Parathyroid adenoma (tissue), 2 donors: ENCODE measurements at regions not wholly inside any gene's neighbourhood (a gene's known extent, or its start where the extent isn't known, plus 50 kb on each side); places are given as distances from the start of the nearest gene placed in this dataset.

Experiments
- H2AFZ ChIP-seq: fragments of 300-600 bp; sonication (generic); one replicate; pipeline ENCODE4 v1.7.0; 2017; ENCODE audit warnings: antibody characterized with exemption, mild to moderate bottlenecking
- H3K27ac ChIP-seq: fragments of 300-600 bp; sonication (generic); one replicate; pipeline ENCODE4 v1.7.0; 2017
- H3K27me3 ChIP-seq: fragments of 300-600 bp; sonication (generic); one replicate; pipeline ENCODE4 v1.7.0; 2017; ENCODE audit warnings: low read length; ENCODE audit not compliant: control insufficient read depth, insufficient read depth
- H3K36me3 ChIP-seq: fragments of 300-600 bp; sonication (generic); one replicate; pipeline ENCODE4 v1.7.0; 2017; ENCODE audit warnings: low read length; ENCODE audit not compliant: control insufficient read depth, insufficient read depth
- H3K4me1 ChIP-seq: fragments of 300-600 bp; sonication (generic); one replicate; pipeline ENCODE4 v1.7.0; 2017; ENCODE audit warnings: control low read depth
- H3K4me2 ChIP-seq: fragments of 300-600 bp; sonication (generic); one replicate; pipeline ENCODE4 v1.7.0; 2017; ENCODE audit warnings: low read length
- H3K4me3 ChIP-seq: fragments of 300-600 bp; sonication (generic); one replicate; pipeline ENCODE4 v1.7.0; 2017; ENCODE audit warnings: low read depth, low read length
- H3K79me2 ChIP-seq: fragments of 300-600 bp; sonication (generic); one replicate; pipeline ENCODE4 v1.7.0; 2017; ENCODE audit warnings: control low read depth
- H3K9ac ChIP-seq: fragments of 300-600 bp; sonication (generic); one replicate; pipeline ENCODE4 v1.7.0; 2017; ENCODE audit warnings: mild to moderate bottlenecking
- H3K9me3 ChIP-seq: fragments of 300-600 bp; sonication (generic); one replicate; pipeline ENCODE4 v1.7.0; 2017; ENCODE audit warnings: low read length; ENCODE audit not compliant: control insufficient read depth
- CTCF ChIP-seq: fragments of 300-600 bp; sonication (generic); IDR thresholded peaks from one replicate; pipeline ENCODE4 v1.7.0; 2017; ENCODE audit warnings: antibody characterized with exemption, mild to moderate bottlenecking
- donor health status: primary hyperparathyroidism.

DNA sequence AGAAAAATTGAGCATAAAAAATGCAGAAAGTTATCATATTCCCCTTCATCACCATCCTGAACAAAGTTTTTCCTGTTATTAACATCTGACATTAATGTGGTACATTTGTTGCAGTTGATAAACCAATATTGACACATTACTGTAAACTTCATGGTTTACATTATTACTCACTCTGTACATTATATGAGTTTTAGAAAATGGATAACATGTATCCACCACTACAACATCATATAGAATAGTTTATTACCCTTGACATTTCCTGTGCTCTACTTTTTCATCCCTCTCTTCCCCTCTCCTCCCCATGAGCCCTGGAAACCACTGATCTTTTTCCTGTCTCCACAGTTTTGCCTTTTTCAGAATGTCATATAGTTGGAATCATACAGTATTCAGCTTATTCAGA lies 618.6 kb upstream of the TMEFF2 start:
- Histone ChIP-seq H2AFZ (no peak overlapping the region), H3K4me1 (no peaks in the 10 kb centered on the region), H3K27me3 (no peaks in the 10 kb centered on the region), H3K79me2 (no peaks in the 10 kb centered on the region), H3K9ac (no peak overlapping the region), H3K36me3 (no peaks in the 10 kb centered on the region), H3K27ac (no peak overlapping the region), H3K4me3 (no peak overlapping the region), H3K9me3 (no peaks in the 10 kb centered on the region), H3K4me2 (no peak overlapping the region)
- TF ChIP-seq CTCF: no peak

DNA sequence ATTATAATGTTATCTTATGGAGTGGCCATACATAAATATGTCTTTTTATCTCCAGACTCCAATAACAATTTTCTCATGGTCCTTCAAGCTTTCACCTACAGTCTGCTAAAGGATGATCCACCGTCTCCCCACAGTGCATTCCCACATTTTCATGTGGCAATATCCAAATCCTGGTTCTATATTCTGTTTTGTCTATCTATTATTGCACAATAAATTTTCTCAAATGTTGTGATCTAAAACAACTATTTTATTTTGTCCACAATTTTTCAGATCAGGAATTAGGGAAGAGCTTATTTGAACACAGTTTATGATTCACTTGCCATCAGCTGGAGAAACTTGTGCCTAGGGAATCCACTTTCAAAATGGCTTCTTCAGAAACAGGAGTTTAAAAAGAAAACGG lies 614.4 kb upstream of the TMEFF2 start:
- Histone ChIP-seq H3K79me2 (no peaks in the 10 kb centered on the region), H3K27ac (no peak overlapping the region), H3K4me2 (no peak overlapping the region), H3K27me3 (no peaks in the 10 kb centered on the region), H3K4me1 (no peaks in the 10 kb centered on the region), H3K9ac (no peak overlapping the region), H3K4me3 (no peak overlapping the region), H2AFZ (no peak overlapping the region), H3K36me3 (no peaks in the 10 kb centered on the region), H3K9me3 (no peaks in the 10 kb centered on the region)
- no peak for TF ChIP-seq CTCF

DNA sequence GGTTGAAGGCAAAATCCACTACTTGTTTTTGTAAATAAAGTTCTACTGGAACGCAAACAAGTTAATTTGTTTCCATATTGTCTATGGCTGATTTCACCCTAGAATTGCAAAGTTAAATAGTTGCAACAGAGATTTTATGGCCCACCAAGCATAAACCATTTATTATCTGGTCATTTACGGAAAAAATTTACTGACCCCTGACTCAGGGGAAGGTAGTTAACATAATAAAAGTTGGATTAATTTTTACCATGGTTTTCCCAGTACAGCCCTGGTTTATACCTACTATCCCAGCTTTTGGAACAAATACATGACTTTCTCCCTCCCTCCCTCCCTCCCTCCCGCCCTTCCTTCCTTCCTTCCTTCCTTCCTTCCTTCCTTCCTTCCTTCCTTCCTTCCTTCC lies 588.9 kb upstream of the TMEFF2 start:
- TF ChIP-seq CTCF: no peak
- no peaks in the 10 kb centered on the region for H3K36me3 ChIP-seq
- no peak overlapping the region for H3K9ac ChIP-seq

GRCh38 chr2:192775459-192776262 lies 580.9 kb upstream of the TMEFF2 start:
- H3K27ac ChIP-seq: no peak overlapping the region

More for the DNA sequence above, 588.9 kb upstream of the TMEFF2 start:
- no peaks in the 10 kb centered on the region for H3K27me3 ChIP-seq
- H2AFZ ChIP-seq: no peak overlapping the region
- H3K9me3 ChIP-seq: no peaks in the 10 kb centered on the region
- H3K27ac ChIP-seq: no peak overlapping the region
- H3K4me1 ChIP-seq: no peaks in the 10 kb centered on the region
- no peaks in the 10 kb centered on the region for H3K79me2 ChIP-seq
- no peak overlapping the region for H3K4me2 ChIP-seq
- no peak overlapping the region for H3K4me3 ChIP-seq

More at GRCh38 chr2:192775459-192776262, 580.9 kb upstream of the TMEFF2 start:
- Histone ChIP-seq H3K79me2 (no peaks in the 10 kb centered on the region), H3K36me3 (no peaks in the 10 kb centered on the region), H3K9me3 (no peaks in the 10 kb centered on the region), H2AFZ (no peak overlapping the region), H3K27me3 (no peaks in the 10 kb centered on the region), H3K4me3 (no peak overlapping the region), H3K4me2 (no peak overlapping the region), H3K4me1 (no peaks in the 10 kb centered on the region), H3K9ac (no peak overlapping the region)
- no peak for TF ChIP-seq CTCF
